ENCODE measurements at regions not wholly inside any gene's neighbourhood (a gene's known extent, or its start where the extent isn't known, plus 50 kb on each side); places are given as distances from the start of the nearest gene placed in this dataset.

GRCh38 chr13:111855191-111855590 lies 211.8 kb upstream of the SOX1 start:
- no peaks in the 10 kb centered on the region for H3K36me3 Mint-ChIP-seq (ENCODE audit: unreplicated experiment)

GRCh38 chr13:111855786-111856185 lies 211.2 kb upstream of the SOX1 start:
- Mint-ChIP-seq H3K36me3 (ENCODE audit: unreplicated experiment) (no peaks in the 10 kb centered on the region), H3K27ac (ENCODE audit: unreplicated experiment) (no peak overlapping the region), H3K27me3 (ENCODE audit: unreplicated experiment) (no peaks in the 10 kb centered on the region), H3K4me1 (ENCODE audit: unreplicated experiment) (no peaks in the 10 kb centered on the region), H3K4me3 (ENCODE audit: unreplicated experiment) (no peak overlapping the region), H3K9me3 (ENCODE audit: unreplicated experiment) (peaks cover 7% of the 10 kb centered on the region)
- no peak for DNase-seq (ENCODE audit: extremely low spot score, unreplicated experiment)
- no peak for TF ChIP-seq CTCF (IDR thresholded peaks at IDR 0.05)

More at GRCh38 chr13:111855191-111855590, 211.8 kb upstream of the SOX1 start:
- no peaks in the 10 kb centered on the region for H3K4me1 Mint-ChIP-seq (ENCODE audit: unreplicated experiment)
- no peak for DNase-seq (ENCODE audit: extremely low spot score, unreplicated experiment)
- H3K27me3 Mint-ChIP-seq (ENCODE audit: unreplicated experiment) = no peaks in the 10 kb centered on the region
- TF ChIP-seq CTCF (IDR thresholded peaks at IDR 0.05) = no peak
- no peak overlapping the region for H3K27ac Mint-ChIP-seq (ENCODE audit: unreplicated experiment)
- no peak overlapping the region for H3K4me3 Mint-ChIP-seq (ENCODE audit: unreplicated experiment)
- H3K9me3 Mint-ChIP-seq (ENCODE audit: unreplicated experiment) = peaks cover 7% of the 10 kb centered on the region

- TF ChIP-seq CTCF (IDR thresholded peaks at IDR 0.05) = no peak
- DNase-seq (ENCODE audit: extremely low spot score, unreplicated experiment) = no peak
- Mint-ChIP-seq H3K36me3 (ENCODE audit: unreplicated experiment) (no peaks in the 10 kb centered on the region), H3K27me3 (ENCODE audit: unreplicated experiment) (no peaks in the 10 kb centered on the region), H3K27ac (ENCODE audit: unreplicated experiment) (no peak overlapping the region), H3K9me3 (ENCODE audit: unreplicated experiment) (peaks cover 4% of the 10 kb centered on the region), H3K4me1 (ENCODE audit: unreplicated experiment) (no peaks in the 10 kb centered on the region), H3K4me3 (ENCODE audit: unreplicated experiment) (no peak overlapping the region)
These were observed 210.4 kb upstream of the SOX1 start for GRCh38 chr13:111856571-111856970.

GRCh38 chr13:111857336-111857735 lies 209.6 kb upstream of the SOX1 start:
- no peak for TF ChIP-seq CTCF (IDR thresholded peaks at IDR 0.05)
- Mint-ChIP-seq H3K4me1 (ENCODE audit: unreplicated experiment) (no peaks in the 10 kb centered on the region), H3K27me3 (ENCODE audit: unreplicated experiment) (no peaks in the 10 kb centered on the region), H3K27ac (ENCODE audit: unreplicated experiment) (no peak overlapping the region), H3K4me3 (ENCODE audit: unreplicated experiment) (no peak overlapping the region), H3K36me3 (ENCODE audit: unreplicated experiment) (no peaks in the 10 kb centered on the region), H3K9me3 (ENCODE audit: unreplicated experiment) (peaks cover 7% of the 10 kb centered on the region)
- no peak for DNase-seq (ENCODE audit: extremely low spot score, unreplicated experiment)

GRCh38 chr13:111857846-111858560 lies 208.9 kb upstream of the SOX1 start:
- Mint-ChIP-seq H3K27ac (ENCODE audit: unreplicated experiment) (no peak overlapping the region), H3K4me3 (ENCODE audit: unreplicated experiment) (no peak overlapping the region), H3K27me3 (ENCODE audit: unreplicated experiment) (no peaks in the 10 kb centered on the region), H3K4me1 (ENCODE audit: unreplicated experiment) (no peaks in the 10 kb centered on the region), H3K9me3 (ENCODE audit: unreplicated experiment) (peaks cover 11% of the 10 kb centered on the region), H3K36me3 (ENCODE audit: unreplicated experiment) (no peaks in the 10 kb centered on the region)
- no peak for TF ChIP-seq CTCF (IDR thresholded peaks at IDR 0.05)
- DNase-seq (ENCODE audit: extremely low spot score, unreplicated experiment) = no peak

Measured in osteocyte (in vitro differentiated cells).